Upper lobe of right lung (tissue), 1 donor: ENCODE measurements at regions not wholly inside any gene's neighbourhood (a gene's known extent, or its start where the extent isn't known, plus 50 kb on each side); places are given as distances from the start of the nearest gene placed in this dataset.

Source experiments
- ATAC-seq: fragments of 200-7000 bp; cut with Tn5 transposase; one replicate; pipeline ENCODE4 v1.9.1; 2020; ENCODE audit warnings: mild to moderate bottlenecking, moderate library complexity
- DNase-seq: peaks from one replicate; pipeline ENCODE4 v3.0.0-alpha.2; 2020
- H3K27ac ChIP-seq: fragments of 200-600 bp; one replicate; pipeline ENCODE4 v1.8.0; 2022
- H3K27me3 ChIP-seq: fragments of 200-600 bp; one replicate; pipeline ENCODE4 v1.8.0; 2022; ENCODE audit warnings: mild to moderate bottlenecking
- H3K36me3 ChIP-seq: fragments of 200-600 bp; one replicate; pipeline ENCODE4 v1.8.0; 2022
- H3K4me1 ChIP-seq: fragments of 200-600 bp; one replicate; pipeline ENCODE4 v1.8.0; 2022
- H3K4me3 ChIP-seq: fragments of 200-600 bp; one replicate; pipeline ENCODE4 v1.8.0; 2022; ENCODE audit warnings: mild to moderate bottlenecking
- H3K9me3 ChIP-seq: fragments of 200-600 bp; one replicate; pipeline ENCODE4 v1.8.0; 2022
- intact Hi-C: fragments of 100-400 bp; cut with DNase I; formaldehyde crosslinking; loops from one replicate; pipeline ENCODE4 v1.11.0; 2022
- TF ChIP-seq, protein P1 (sequence below): fragments of 200-600 bp; IDR thresholded peaks from one replicate; pipeline ENCODE4 v1.8.0; 2022; ENCODE audit warnings: antibody characterized with exemption
- donor health status: DM: no; HTN: yes; CAD: no; lungs with severe emphysema.

DNA sequence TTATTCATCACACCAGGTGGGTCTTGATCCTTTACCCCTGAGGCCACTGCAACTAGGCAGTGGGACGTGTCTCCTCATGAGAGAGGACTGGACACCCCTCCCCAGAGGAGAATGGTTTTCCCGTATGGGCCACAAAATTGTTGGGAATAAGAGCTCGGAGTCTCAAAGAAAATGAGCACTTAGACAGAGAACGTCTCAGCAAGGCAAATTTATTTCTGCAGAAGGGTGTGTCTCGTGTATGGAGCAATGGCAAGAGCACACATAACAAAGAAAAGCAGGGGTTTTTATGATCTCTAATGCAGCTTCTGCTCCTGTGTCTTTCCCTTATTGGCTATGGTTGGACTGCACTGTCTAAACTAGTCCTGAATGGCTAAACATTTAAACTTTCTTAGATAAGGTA is 803.5 kb downstream of the PLOD2 start:
- no peak overlapping the region for H3K4me3 ChIP-seq
- DNase-seq = no peak
- TF ChIP-seq, protein P1, sequence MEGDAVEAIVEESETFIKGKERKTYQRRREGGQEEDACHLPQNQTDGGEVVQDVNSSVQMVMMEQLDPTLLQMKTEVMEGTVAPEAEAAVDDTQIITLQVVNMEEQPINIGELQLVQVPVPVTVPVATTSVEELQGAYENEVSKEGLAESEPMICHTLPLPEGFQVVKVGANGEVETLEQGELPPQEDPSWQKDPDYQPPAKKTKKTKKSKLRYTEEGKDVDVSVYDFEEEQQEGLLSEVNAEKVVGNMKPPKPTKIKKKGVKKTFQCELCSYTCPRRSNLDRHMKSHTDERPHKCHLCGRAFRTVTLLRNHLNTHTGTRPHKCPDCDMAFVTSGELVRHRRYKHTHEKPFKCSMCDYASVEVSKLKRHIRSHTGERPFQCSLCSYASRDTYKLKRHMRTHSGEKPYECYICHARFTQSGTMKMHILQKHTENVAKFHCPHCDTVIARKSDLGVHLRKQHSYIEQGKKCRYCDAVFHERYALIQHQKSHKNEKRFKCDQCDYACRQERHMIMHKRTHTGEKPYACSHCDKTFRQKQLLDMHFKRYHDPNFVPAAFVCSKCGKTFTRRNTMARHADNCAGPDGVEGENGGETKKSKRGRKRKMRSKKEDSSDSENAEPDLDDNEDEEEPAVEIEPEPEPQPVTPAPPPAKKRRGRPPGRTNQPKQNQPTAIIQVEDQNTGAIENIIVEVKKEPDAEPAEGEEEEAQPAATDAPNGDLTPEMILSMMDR = no peak
- no peaks in the 10 kb centered on the region for H3K4me1 ChIP-seq
- no peaks in the 10 kb centered on the region for H3K36me3 ChIP-seq
- H3K9me3 ChIP-seq = peaks cover 8% of the 10 kb centered on the region
- intact Hi-C loops = no loop called here
- no peak for ATAC-seq
- H3K27me3 ChIP-seq = no peaks in the 10 kb centered on the region
- H3K27ac ChIP-seq = no peak overlapping the region

DNA sequence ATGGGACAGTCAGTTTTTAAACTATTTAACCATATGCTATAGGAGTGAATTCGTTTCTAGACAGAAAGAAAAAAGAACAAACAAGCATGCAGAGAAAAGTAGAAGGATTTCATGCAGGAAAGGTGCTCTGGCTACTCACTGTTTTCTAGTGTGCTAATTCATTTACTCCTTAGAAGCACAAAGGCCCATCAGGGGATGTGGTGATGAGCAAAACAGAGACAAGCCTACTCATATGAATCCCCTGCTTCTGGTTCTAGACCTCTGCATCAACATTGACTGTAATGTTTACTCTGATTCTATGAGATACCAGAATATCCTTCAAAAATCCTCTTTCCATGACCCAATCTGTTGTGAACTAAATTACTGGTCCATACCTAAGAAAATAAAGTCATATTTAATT is 801.9 kb downstream of the PLOD2 start:
- no peaks in the 10 kb centered on the region for H3K36me3 ChIP-seq
- H3K4me3 ChIP-seq = no peak overlapping the region
- H3K9me3 ChIP-seq = no peaks in the 10 kb centered on the region
- no peaks in the 10 kb centered on the region for H3K27me3 ChIP-seq
- H3K4me1 ChIP-seq = no peaks in the 10 kb centered on the region
- TF ChIP-seq, protein P1 = no peak
- intact Hi-C loops = no loop called here
- H3K27ac ChIP-seq = no peak overlapping the region
- no peak for DNase-seq
- ATAC-seq = no peak

DNA sequence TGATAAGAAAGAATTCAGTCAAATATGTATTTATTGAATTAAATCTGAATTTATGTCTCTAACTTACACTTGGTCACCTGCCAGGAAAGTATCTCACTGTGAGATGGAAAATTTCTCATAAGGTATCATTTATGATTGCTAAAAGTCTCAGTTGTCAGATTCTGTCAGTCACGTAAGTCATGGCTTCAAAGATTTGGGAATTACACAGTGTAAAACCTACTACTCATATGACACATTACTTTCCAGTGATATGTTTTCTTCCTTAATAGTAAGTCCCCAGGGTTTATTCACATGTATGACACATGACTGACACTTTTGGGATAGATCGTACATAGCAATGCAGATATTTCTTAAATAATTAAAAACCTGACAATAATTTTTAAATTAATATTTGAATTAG is 792.2 kb downstream of the PLOD2 start:
- no peaks in the 10 kb centered on the region for H3K9me3 ChIP-seq
- no peak overlapping the region for H3K4me3 ChIP-seq
- no peaks in the 10 kb centered on the region for H3K36me3 ChIP-seq
- no peak overlapping the region for H3K27ac ChIP-seq
- no peaks in the 10 kb centered on the region for H3K4me1 ChIP-seq
- TF ChIP-seq, protein P1 = no peak
- no peaks in the 10 kb centered on the region for H3K27me3 ChIP-seq
- no peak for DNase-seq
- ATAC-seq = no peak
- intact Hi-C loops = no loop called here

DNA sequence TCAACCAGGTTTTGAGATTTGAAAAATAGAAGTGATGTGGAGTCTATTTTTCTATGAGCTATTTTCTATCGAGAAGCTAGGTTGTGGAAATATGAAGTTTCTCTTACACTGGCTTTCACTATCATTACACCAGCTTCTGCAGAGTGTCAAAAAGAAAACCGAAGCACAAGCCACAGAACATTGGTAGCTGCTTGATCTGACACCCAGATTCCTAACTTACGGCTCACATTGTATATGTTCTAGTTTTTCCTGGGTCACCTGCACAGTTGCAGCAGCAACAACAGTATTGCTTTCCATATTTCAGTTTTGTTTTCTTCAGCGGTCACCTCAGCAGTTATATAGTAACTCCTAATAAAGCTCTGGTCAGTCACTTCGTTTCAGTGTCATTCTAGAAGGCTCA is 790.1 kb downstream of the PLOD2 start:
- Histone ChIP-seq H3K27ac (no peak overlapping the region), H3K9me3 (no peaks in the 10 kb centered on the region), H3K4me1 (no peaks in the 10 kb centered on the region), H3K27me3 (no peaks in the 10 kb centered on the region), H3K36me3 (no peaks in the 10 kb centered on the region), H3K4me3 (no peak overlapping the region)
- no peak for DNase-seq
- no peak for ATAC-seq
- intact Hi-C loops = no loop called here
- TF ChIP-seq, protein P1 = no peak

DNA sequence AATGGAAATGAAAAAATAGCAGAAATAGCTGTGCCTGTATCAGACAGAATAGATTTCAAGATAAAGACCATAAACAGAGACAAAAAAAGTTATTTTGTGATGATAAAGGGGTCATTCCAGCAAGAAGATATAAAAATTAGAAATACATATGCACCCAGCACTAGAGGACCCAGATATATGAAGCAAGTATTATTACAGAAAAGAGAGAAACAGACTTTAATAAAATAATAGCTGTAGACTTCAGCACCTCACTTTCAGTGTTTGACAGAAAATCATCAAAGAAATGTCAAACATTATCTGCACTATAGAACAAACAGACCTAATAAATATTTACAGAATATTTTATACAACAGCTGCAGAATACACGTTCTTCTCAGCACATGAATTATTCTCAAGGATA is 783.7 kb downstream of the PLOD2 start:
- TF ChIP-seq, protein P1 = no peak
- H3K36me3 ChIP-seq = no peaks in the 10 kb centered on the region
- no peak overlapping the region for H3K4me3 ChIP-seq
- intact Hi-C loops = no loop called here
- no peaks in the 10 kb centered on the region for H3K4me1 ChIP-seq
- H3K27me3 ChIP-seq = no peaks in the 10 kb centered on the region
- ATAC-seq (no peak), DNase-seq (no peak)
- H3K9me3 ChIP-seq = no peaks in the 10 kb centered on the region
- no peak overlapping the region for H3K27ac ChIP-seq

DNA sequence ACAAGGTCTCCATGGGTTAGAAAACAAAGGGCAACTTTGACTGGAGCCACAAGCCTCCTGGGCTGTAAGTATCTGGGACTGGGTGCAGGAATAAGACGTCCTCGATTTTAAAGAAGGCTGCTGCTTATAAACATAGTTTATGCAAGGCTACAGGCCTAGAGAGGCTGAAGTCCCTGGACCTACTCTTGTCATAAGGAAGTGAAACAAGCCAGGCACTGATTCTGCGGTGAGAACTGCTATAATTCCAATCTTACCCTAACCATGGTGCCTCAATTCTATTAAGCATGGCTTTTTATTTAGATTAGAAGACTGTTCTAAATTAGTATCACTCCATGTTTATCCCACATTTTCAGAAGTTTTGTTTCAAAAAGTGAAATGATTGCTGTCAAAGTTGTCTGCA is 777.6 kb downstream of the PLOD2 start:
- intact Hi-C loops = no loop called here
- Histone ChIP-seq H3K27me3 (no peaks in the 10 kb centered on the region), H3K4me3 (no peak overlapping the region), H3K9me3 (no peaks in the 10 kb centered on the region), H3K36me3 (no peaks in the 10 kb centered on the region), H3K27ac (no peak overlapping the region), H3K4me1 (no peaks in the 10 kb centered on the region)
- TF ChIP-seq, protein P1 = no peak
- DNase-seq = no peak
- no peak for ATAC-seq
